22Rv1 (cell line): ENCODE measurements at regions not wholly inside any gene's neighbourhood (a gene's known extent, or its start where the extent isn't known, plus 50 kb on each side); places are given as distances from the start of the nearest gene placed in this dataset.
A peak's percentile ranks its signal among the peaks of the same experiment; 100 is the strongest.

Experiments
- H3K27ac ChIP-seq: fragments of 450-650 bp; 2 replicates; pipeline ENCODE4 v1.5.1; 2017
- ZFX ChIP-seq: fragments of 450-650 bp; IDR thresholded peaks from 2 replicates; pipeline ENCODE4 v1.6.1; 2017; ENCODE audit warnings: antibody characterized with exemption, borderline replicate concordance
- TF ChIP-seq, protein P1 (sequence below): fragments of 450-650 bp; IDR thresholded peaks from 2 replicates; pipeline ENCODE4 v1.5.1; 2017; ENCODE audit warnings: mild to moderate bottlenecking

DNA sequence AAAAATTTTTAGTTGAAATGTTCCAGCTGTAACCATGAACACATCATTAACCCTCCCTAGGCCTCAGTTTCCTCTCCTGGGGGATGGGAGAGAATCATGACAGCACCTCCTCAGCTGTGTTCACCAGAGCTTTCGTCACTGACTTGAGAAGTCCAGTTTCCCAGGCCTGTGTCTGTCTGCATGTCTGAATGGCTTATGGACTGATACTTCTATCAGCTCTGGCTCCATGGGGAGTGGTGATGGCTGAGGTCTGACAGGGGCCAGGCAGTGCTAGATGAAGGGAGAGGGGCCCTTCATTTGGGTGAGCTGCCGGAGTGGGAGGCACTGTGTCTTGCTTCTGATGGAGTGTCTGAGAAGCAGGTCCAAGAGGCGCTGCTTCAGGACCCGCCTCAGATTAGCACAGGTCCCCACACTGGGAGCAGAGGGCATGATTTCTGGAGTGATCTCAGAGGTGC lies 192.9 kb downstream of the PTPN20 start:
- TF ChIP-seq, protein P1, sequence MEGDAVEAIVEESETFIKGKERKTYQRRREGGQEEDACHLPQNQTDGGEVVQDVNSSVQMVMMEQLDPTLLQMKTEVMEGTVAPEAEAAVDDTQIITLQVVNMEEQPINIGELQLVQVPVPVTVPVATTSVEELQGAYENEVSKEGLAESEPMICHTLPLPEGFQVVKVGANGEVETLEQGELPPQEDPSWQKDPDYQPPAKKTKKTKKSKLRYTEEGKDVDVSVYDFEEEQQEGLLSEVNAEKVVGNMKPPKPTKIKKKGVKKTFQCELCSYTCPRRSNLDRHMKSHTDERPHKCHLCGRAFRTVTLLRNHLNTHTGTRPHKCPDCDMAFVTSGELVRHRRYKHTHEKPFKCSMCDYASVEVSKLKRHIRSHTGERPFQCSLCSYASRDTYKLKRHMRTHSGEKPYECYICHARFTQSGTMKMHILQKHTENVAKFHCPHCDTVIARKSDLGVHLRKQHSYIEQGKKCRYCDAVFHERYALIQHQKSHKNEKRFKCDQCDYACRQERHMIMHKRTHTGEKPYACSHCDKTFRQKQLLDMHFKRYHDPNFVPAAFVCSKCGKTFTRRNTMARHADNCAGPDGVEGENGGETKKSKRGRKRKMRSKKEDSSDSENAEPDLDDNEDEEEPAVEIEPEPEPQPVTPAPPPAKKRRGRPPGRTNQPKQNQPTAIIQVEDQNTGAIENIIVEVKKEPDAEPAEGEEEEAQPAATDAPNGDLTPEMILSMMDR = no peak
- no peak for TF ChIP-seq ZFX
- no peak overlapping the region for H3K27ac ChIP-seq

DNA sequence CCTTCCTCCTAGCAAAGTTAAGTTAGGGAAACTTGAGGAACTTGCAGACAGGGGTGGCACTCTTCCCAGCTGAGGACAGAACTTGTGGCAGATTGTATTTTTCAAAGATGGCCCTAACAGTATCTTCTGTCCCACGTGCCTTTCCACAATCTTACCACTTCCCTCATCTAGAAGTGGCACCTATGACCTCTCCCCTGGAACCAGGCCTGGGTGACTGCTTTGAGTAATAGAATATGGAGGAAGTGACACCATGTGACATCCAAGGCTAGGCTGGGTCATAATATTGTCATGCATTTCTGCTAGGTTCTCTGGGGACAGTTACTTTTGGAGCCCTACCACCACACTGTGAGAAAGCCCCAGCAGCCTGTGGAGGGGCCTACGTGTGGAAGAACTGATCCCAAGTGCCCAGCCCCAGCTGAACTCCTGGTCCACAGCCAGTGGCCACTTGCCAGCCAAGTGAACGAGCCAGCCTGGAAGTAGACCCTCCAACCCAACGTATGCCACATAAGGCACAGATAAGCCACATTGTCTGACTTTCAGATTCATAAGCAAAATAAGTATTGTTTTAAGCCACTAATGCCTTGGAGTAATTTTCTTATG lies 193.7 kb downstream of the PTPN20 start:
- no peak overlapping the region for H3K27ac ChIP-seq
- TF ChIP-seq, protein P1 = no peak
- no peak for TF ChIP-seq ZFX

DNA sequence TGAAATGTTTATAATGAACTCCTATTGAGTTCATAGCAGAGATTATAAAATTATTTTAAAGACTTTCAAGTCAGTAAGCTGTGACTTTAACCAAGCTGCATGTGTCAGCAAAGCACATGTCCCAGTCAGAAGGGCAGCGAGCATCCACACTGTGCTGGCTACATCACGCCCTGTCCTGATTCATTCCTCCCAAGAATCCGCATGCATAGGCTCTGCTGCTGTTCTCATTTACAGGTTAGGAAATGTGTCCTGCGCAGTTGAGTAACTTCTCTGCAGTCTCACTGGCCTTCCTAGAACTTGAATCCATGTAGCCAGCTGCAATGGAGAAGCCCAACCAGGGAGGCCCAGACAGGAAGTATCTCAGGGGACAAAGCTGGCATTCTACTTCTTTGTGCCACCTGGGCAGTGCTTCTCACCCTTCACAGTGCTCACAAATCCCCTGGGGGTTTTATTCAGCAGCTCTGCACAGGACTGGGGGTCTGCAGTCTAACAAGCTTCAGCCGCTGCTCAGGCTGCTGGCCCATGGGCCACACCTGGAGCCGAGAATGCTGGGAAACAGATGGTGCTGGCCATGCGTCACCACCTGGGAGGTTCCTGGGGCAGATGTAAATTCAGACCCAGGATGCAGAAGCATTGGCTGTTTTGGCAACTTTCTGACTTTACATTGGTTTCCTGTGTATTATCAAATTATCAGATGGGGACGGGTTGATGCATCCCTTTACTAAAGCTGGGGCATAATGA lies 192.8 kb upstream of the GDF10 start:
- H3K27ac ChIP-seq = no peak overlapping the region
- TF ChIP-seq, protein P1 = no peak
- TF ChIP-seq ZFX = no peak

DNA sequence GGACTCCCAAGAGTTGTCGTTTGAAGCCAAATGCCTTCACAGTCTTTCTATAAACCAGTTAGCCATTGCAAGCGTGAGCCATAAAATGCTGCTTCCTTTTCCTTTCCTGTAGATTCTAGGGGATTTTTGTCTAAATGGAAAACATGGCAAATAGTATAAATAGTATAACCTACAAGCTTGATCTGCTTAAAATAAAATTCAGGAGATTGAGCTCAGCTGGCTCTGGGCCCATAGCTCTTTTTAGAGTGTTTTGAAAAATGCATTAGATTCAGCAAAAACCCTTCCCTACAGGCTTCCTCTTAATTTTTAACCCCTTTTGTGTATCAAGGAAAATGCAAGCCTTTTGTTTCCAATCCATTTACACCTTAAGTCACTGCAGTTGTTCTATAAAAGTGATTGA lies 190.1 kb upstream of the GDF10 start:
- TF ChIP-seq, protein P1 = no peak
- TF ChIP-seq ZFX = no peak

DNA sequence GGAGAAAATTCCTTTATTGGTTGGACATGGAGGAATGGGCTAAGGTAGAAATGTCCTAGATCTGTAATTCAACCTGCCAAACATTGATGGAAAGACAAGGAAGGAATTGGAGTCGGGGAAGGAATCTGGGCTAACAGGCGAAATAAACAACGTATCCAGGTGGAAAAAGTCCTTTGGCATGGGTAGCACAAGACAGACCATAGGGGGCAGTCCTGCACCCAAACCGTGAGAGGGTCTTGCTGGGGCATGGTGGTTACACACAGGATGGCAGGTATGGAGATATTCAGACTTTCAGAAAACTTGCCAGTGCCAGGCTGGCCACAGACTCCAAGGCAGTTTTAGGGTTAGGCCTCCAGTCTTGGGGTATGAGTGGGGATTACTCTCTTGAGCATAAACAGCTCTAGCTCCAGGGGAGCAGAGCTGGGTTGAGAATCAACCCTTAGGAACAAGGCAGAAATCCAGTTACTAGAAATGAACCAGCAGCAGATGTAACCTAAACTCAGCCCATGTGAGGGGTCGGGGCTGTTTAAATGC lies 188.6 kb upstream of the GDF10 start:
- TF ChIP-seq ZFX = no peak
- TF ChIP-seq, protein P1 = 0 out of 2 replicates have a peak, but pooled peaks have one; percentile 9
- no peak overlapping the region for H3K27ac ChIP-seq

More for the DNA sequence above, 190.1 kb upstream of the GDF10 start:
- H3K27ac ChIP-seq = no peak overlapping the region

DNA sequence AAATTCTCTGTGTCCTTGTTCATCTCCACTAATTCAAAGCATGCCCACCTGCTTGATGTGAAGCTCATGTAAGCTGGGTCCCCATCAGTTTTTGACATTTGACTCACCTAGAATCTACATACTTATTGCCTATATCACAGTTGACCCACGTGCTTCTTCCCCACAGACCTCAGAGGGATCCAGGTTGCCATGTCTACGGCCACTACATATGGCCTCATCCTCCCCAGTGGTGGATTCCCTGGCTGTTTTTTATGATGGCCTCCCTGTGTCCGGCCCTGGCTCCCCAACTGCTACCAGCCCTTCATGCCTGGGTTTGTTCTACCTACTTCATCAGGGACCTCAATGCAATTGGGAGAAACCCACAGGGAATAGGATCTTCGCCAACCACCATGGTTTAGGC lies 187.4 kb upstream of the GDF10 start:
- no peak overlapping the region for H3K27ac ChIP-seq
- TF ChIP-seq, protein P1 = no peak
- TF ChIP-seq ZFX = no peak

DNA sequence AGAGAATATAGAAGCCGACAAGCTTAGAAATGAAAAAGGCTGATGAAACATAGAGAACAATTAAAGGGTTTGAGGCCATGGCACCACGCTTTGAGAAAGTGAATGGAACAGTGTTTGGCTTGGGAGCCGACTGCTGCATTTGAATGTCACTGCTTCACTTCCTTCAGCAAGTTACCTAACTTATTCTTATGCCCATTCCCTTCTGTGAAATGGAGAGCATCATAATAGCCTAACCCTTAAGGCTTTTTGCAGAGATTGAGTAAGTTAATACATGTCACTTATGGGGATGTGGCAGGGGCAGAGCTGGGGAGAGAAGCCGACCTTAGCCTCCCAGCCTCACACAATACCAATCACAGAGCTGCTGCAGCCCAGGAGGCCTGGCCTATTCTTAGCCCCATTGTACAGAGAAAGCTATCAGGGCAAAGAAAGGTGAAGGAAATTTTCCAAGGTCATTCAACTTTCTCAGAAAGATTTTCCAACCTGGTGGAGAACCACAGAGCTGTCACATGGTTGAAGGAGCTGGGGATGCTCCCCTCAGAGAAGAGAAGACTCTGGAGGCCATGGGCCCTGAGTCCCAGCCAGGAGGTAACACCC lies 186.0 kb upstream of the GDF10 start:
- H3K27ac ChIP-seq = no peak overlapping the region

More for the DNA sequence above, 186.0 kb upstream of the GDF10 start:
- no peak for TF ChIP-seq ZFX
- TF ChIP-seq, protein P1 = no peak
